Activated CD8-positive, alpha-beta memory T cell treated with anti-CD3 and anti-CD28 coated beads, Interleukin-2, amount 10 ng/mL, durations not matched to agents 7 days and 5 days (primary cell): ENCODE measurements at regions not wholly inside any gene's neighbourhood (a gene's known extent, or its start where the extent isn't known, plus 50 kb on each side); places are given as distances from the start of the nearest gene placed in this dataset.

ENCODE experiments used
- ATAC-seq: fragments of 150-1000 bp; cut with Tn5 transposase; one replicate; pipeline ENCODE4 v1.10.0; 2021; ENCODE audit warnings: moderate library complexity
- CTCF ChIA-PET: fragments of 350-600 bp; sonication (Branson Sonifier 250); formaldehyde crosslinking; loops from one replicate; lab custom pipeline; 2021; ENCODE audit warnings: antibody characterized with exemption; lab: Charles Lee
- DNase-seq: peaks from one replicate; pipeline ENCODE4 v3.0.0-alpha.2; 2020
- H3K27ac Mint-ChIP-seq: one replicate; pipeline ENCODE4 v1.8.0; 2021; ENCODE audit warnings: mild to moderate bottlenecking, mixed read lengths
- H3K27me3 Mint-ChIP-seq: one replicate; pipeline ENCODE4 v1.8.0; 2021; ENCODE audit warnings: mixed read lengths
- H3K36me3 Mint-ChIP-seq: one replicate; pipeline ENCODE4 v1.8.0; 2021; ENCODE audit warnings: mild to moderate bottlenecking, mixed read lengths
- H3K4me1 Mint-ChIP-seq: one replicate; pipeline ENCODE4 v1.8.0; 2021; ENCODE audit warnings: mixed read lengths
- H3K4me3 Mint-ChIP-seq: one replicate; pipeline ENCODE4 v1.8.0; 2021; ENCODE audit warnings: mild to moderate bottlenecking, moderate library complexity, mixed read lengths
- H3K9me3 Mint-ChIP-seq: one replicate; pipeline ENCODE4 v1.8.0; 2022; ENCODE audit warnings: low read depth, mixed read lengths

GRCh38 chr10:78182841-78183240, 149.2 kb downstream of the RPS24 start:
- DNase-seq, result no peak
- Mint-ChIP-seq H3K9me3 (no peaks in the 10 kb centered on the region), H3K27me3 (no peaks in the 10 kb centered on the region), H3K4me1 (no peaks in the 10 kb centered on the region), H3K4me3 (no peak overlapping the region), H3K27ac (no peak overlapping the region), H3K36me3 (no peaks in the 10 kb centered on the region)
- CTCF ChIA-PET, result no interaction called here
- no peak for ATAC-seq

GRCh38 chr10:78184851-78185692, 151.4 kb downstream of the RPS24 start:
- no peak overlapping the region for H3K4me3 Mint-ChIP-seq
- no peaks in the 10 kb centered on the region for H3K4me1 Mint-ChIP-seq
- no peaks in the 10 kb centered on the region for H3K9me3 Mint-ChIP-seq
- no peaks in the 10 kb centered on the region for H3K36me3 Mint-ChIP-seq
- CTCF ChIA-PET, result no interaction called here
- no peak overlapping the region for H3K27ac Mint-ChIP-seq
- ATAC-seq (no peak), DNase-seq (no peak)
- H3K27me3 Mint-ChIP-seq, result no peaks in the 10 kb centered on the region

GRCh38 chr10:78185693-78186055, 152.0 kb downstream of the RPS24 start:
- Mint-ChIP-seq H3K9me3 (no peaks in the 10 kb centered on the region), H3K4me3 (no peak overlapping the region), H3K36me3 (no peaks in the 10 kb centered on the region), H3K27ac (no peak overlapping the region), H3K27me3 (no peaks in the 10 kb centered on the region), H3K4me1 (no peaks in the 10 kb centered on the region)
- CTCF ChIA-PET, result no interaction called here
- DNase-seq (no peak), ATAC-seq (no peak)

- Mint-ChIP-seq H3K36me3 (no peaks in the 10 kb centered on the region), H3K9me3 (no peaks in the 10 kb centered on the region), H3K27me3 (no peaks in the 10 kb centered on the region), H3K4me3 (no peak overlapping the region), H3K4me1 (no peaks in the 10 kb centered on the region), H3K27ac (no peak overlapping the region)
- CTCF ChIA-PET, result no interaction called here
- no peak for ATAC-seq
- no peak for DNase-seq
Measured at GRCh38 chr10:78186572-78186971, 152.9 kb downstream of the RPS24 start.

GRCh38 chr10:78187371-78187770, 153.7 kb downstream of the RPS24 start:
- ATAC-seq (no peak), DNase-seq (no peak)
- H3K9me3 Mint-ChIP-seq, result no peaks in the 10 kb centered on the region
- H3K4me1 Mint-ChIP-seq, result no peaks in the 10 kb centered on the region
- CTCF ChIA-PET, result no interaction called here
- H3K27ac Mint-ChIP-seq, result no peak overlapping the region
- H3K4me3 Mint-ChIP-seq, result no peak overlapping the region
- no peaks in the 10 kb centered on the region for H3K27me3 Mint-ChIP-seq
- H3K36me3 Mint-ChIP-seq, result no peaks in the 10 kb centered on the region

GRCh38 chr10:78188446-78188845, 154.8 kb downstream of the RPS24 start:
- Mint-ChIP-seq H3K27me3 (no peaks in the 10 kb centered on the region), H3K9me3 (peaks cover 3% of the 10 kb centered on the region), H3K4me1 (no peaks in the 10 kb centered on the region), H3K27ac (no peak overlapping the region), H3K4me3 (no peak overlapping the region), H3K36me3 (no peaks in the 10 kb centered on the region)
- no peak for DNase-seq
- no peak for ATAC-seq
- CTCF ChIA-PET, result interaction anchor here (1.0 kb wide), 1 partner anchor 141 kb away, joined by 3 read pairs; no protein-coding TSS in a partner anchor

GRCh38 chr10:78190051-78190825, 156.6 kb downstream of the RPS24 start:
- no peak for ATAC-seq
- no peak overlapping the region for H3K27ac Mint-ChIP-seq
- CTCF ChIA-PET, result interaction anchor here (0.6 to 1.0 kb wide), 2 partner anchors 9 to 1378 kb away, joined by 3 to 4 read pairs; no protein-coding TSS in a partner anchor
- no peak for DNase-seq
- H3K36me3 Mint-ChIP-seq, result no peaks in the 10 kb centered on the region
- no peaks in the 10 kb centered on the region for H3K27me3 Mint-ChIP-seq
- H3K9me3 Mint-ChIP-seq, result peaks cover 3% of the 10 kb centered on the region
- no peak overlapping the region for H3K4me3 Mint-ChIP-seq
- no peaks in the 10 kb centered on the region for H3K4me1 Mint-ChIP-seq

- Mint-ChIP-seq H3K4me1 (no peaks in the 10 kb centered on the region), H3K27ac (no peak overlapping the region), H3K4me3 (no peak overlapping the region), H3K27me3 (no peaks in the 10 kb centered on the region), H3K36me3 (no peaks in the 10 kb centered on the region), H3K9me3 (peaks cover 3% of the 10 kb centered on the region)
- DNase-seq (no peak), ATAC-seq (no peak)
- CTCF ChIA-PET, result no interaction called here
Measured at GRCh38 chr10:78191301-78191700, 157.6 kb downstream of the RPS24 start.

GRCh38 chr10:78193189-78193588, 159.5 kb downstream of the RPS24 start:
- CTCF ChIA-PET, result no interaction called here
- Mint-ChIP-seq H3K27ac (no peak overlapping the region), H3K36me3 (no peaks in the 10 kb centered on the region), H3K4me3 (no peak overlapping the region), H3K27me3 (no peaks in the 10 kb centered on the region), H3K9me3 (peaks cover 3% of the 10 kb centered on the region), H3K4me1 (no peaks in the 10 kb centered on the region)
- ATAC-seq, result no peak
- DNase-seq, result no peak

- H3K27me3 Mint-ChIP-seq, result no peaks in the 10 kb centered on the region
- H3K27ac Mint-ChIP-seq, result no peak overlapping the region
- H3K4me1 Mint-ChIP-seq, result no peaks in the 10 kb centered on the region
- no peaks in the 10 kb centered on the region for H3K36me3 Mint-ChIP-seq
- H3K4me3 Mint-ChIP-seq, result no peak overlapping the region
- peaks cover 3% of the 10 kb centered on the region for H3K9me3 Mint-ChIP-seq
- no peak for ATAC-seq
- CTCF ChIA-PET, result no interaction called here
- DNase-seq, result no peak
Measured at GRCh38 chr10:78194050-78194449, 160.4 kb downstream of the RPS24 start.

- CTCF ChIA-PET, result no interaction called here
- H3K27me3 Mint-ChIP-seq, result no peaks in the 10 kb centered on the region
Measured at GRCh38 chr10:78194539-78195402, 161.1 kb downstream of the RPS24 start.

GRCh38 chr10:78196396-78196795, 162.7 kb downstream of the RPS24 start:
- H3K27me3 Mint-ChIP-seq, result peaks cover 3% of the 10 kb centered on the region

More at GRCh38 chr10:78194539-78195402, 161.1 kb downstream of the RPS24 start:
- DNase-seq (no peak), ATAC-seq (no peak)
- Mint-ChIP-seq H3K36me3 (no peaks in the 10 kb centered on the region), H3K4me3 (no peak overlapping the region), H3K9me3 (peaks cover 3% of the 10 kb centered on the region), H3K4me1 (no peaks in the 10 kb centered on the region), H3K27ac (no peak overlapping the region)

GRCh38 chr10:78196964-78197363, 163.3 kb downstream of the RPS24 start:
- H3K27me3 Mint-ChIP-seq, result peaks cover 5% of the 10 kb centered on the region
- no peaks in the 10 kb centered on the region for H3K36me3 Mint-ChIP-seq
- DNase-seq, result no peak
- ATAC-seq, result peak; percentile 23
- H3K9me3 Mint-ChIP-seq, result peaks cover 3% of the 10 kb centered on the region
- no peak overlapping the region for H3K27ac Mint-ChIP-seq
- no peaks in the 10 kb centered on the region for H3K4me1 Mint-ChIP-seq
- CTCF ChIA-PET, result no interaction called here
- no peak overlapping the region for H3K4me3 Mint-ChIP-seq

More at GRCh38 chr10:78196396-78196795, 162.7 kb downstream of the RPS24 start:
- H3K27ac Mint-ChIP-seq, result no peak overlapping the region
- no peak for ATAC-seq
- no peaks in the 10 kb centered on the region for H3K4me1 Mint-ChIP-seq
- CTCF ChIA-PET, result no interaction called here
- no peaks in the 10 kb centered on the region for H3K36me3 Mint-ChIP-seq
- no peak overlapping the region for H3K4me3 Mint-ChIP-seq
- no peak for DNase-seq
- peaks cover 3% of the 10 kb centered on the region for H3K9me3 Mint-ChIP-seq
